Panc1 (cell line): ENCODE measurements at regions not wholly inside any gene's neighbourhood (a gene's known extent, or its start where the extent isn't known, plus 50 kb on each side); places are given as distances from the start of the nearest gene placed in this dataset.

Experiments used
- ATAC-seq: fragments of 200-7000 bp; cut with Tn5 transposase; 2 replicates; pipeline ENCODE4 v1.9.1; 2020; ENCODE audit warnings: mild to moderate bottlenecking, moderate library complexity
- BruUV-seq: library from RNA; stranded (reverse); fragments of 400-500 nt; replicated peaks from 2 replicates; lab custom pipeline; 2021; lab: Mats Ljungman, UMichigan
- CTCF ChIA-PET: fragments of 300-600 bp; sonication (Branson Sonifier 250); formaldehyde crosslinking; loops from one replicate; lab custom pipeline; 2022; ENCODE audit warnings: antibody characterized with exemption; lab: Charles Lee
- POLR2A ChIA-PET: fragments of 300-600 bp; sonication (Branson Sonifier 250); formaldehyde crosslinking; loops from one replicate; lab custom pipeline; 2022; ENCODE audit warnings: antibody characterized with exemption; lab: Charles Lee
- DNase-seq: peaks from one replicate; pipeline ENCODE4 v3.0.0-alpha.2; 2010; ENCODE audit warnings: low read depth, low spot score
- H3K27ac ChIP-seq: 2 replicates; pipeline ENCODE4 v1.5.1; 2011; ENCODE audit warnings: mild to moderate bottlenecking, low read length, inconsistent platforms
- H3K27me3 ChIP-seq: fragments of 200-500 bp; sonication (Bioruptor generic); 2 replicates; pipeline ENCODE4 v1.6.0; 2014; ENCODE audit warnings: low read length, inconsistent platforms; ENCODE audit not compliant: control insufficient read depth, insufficient read depth
- H3K36me3 ChIP-seq: fragments of 200-500 bp; sonication (Bioruptor generic); 2 replicates; pipeline ENCODE4 v1.5.1; 2014; ENCODE audit warnings: inconsistent platforms, mild to moderate bottlenecking, low read length, moderate library complexity; ENCODE audit not compliant: control insufficient read depth, insufficient read depth
- H3K4me1 ChIP-seq: 2 replicates; pipeline ENCODE4 v1.5.1; 2011; ENCODE audit warnings: inconsistent platforms, mild to moderate bottlenecking, low read length, moderate library complexity; ENCODE audit not compliant: control insufficient read depth, insufficient read depth
- H3K4me3 ChIP-seq, 2 experiments: 2 replicates each; pipeline ENCODE4 v1.5.1; 2011 to 2012; ENCODE audit warnings: low read depth in 2 of 2, low read length in 2 of 2, mild to moderate bottlenecking in 2 of 2, inconsistent platforms in 1 of 2, moderate library complexity in 1 of 2
- H3K9me3 ChIP-seq: fragments of 200-500 bp; sonication (Bioruptor generic); 2 replicates; pipeline ENCODE4 v1.5.1; 2014; ENCODE audit warnings: low read depth, mild to moderate bottlenecking, inconsistent platforms, low read length, moderate library complexity; ENCODE audit not compliant: control insufficient read depth, insufficient read depth
- CTCF ChIP-seq: fragments of 450-650 bp; IDR thresholded peaks from 2 replicates; pipeline ENCODE4 v1.5.1; 2017; ENCODE audit warnings: mild to moderate bottlenecking
- POLR2AphosphoS5 ChIP-seq: IDR thresholded peaks from 2 replicates; pipeline ENCODE4 v1.6.1; 2012; ENCODE audit warnings: mild to moderate bottlenecking, low read depth, low read length, moderate library complexity
- REST ChIP-seq, 2 experiments: IDR thresholded peaks; 2 replicates each; pipeline ENCODE4 v1.6.1; 2011 to 2012; ENCODE audit warnings: low read depth in 2 of 2, control low read depth in 1 of 2, low read length in 1 of 2, mild to moderate bottlenecking in 1 of 2, moderate library complexity in 1 of 2; ENCODE audit not compliant: insufficient read depth in 1 of 2
- SIN3A ChIP-seq: IDR thresholded peaks from 2 replicates; pipeline ENCODE4 v1.6.1; 2012; ENCODE audit warnings: low read depth, mild to moderate bottlenecking, low read length, moderate library complexity, borderline replicate concordance; ENCODE audit not compliant: insufficient read depth
- TCF7L2 ChIP-seq: IDR thresholded peaks from 2 replicates; pipeline ENCODE4 v1.6.1; 2011; ENCODE audit warnings: mild to moderate bottlenecking, low read depth, low read length, inconsistent platforms
- in situ Hi-C: cut with HindIII; loops from 2 replicates; pipeline ENCODE4 v1.10.0; 2016; ENCODE audit warnings: low sequenced_read_pairs, low pct_unique_long_range_greater_than_20kb
- intact Hi-C: fragments of 100-400 bp; cut with micrococcal nuclease; formaldehyde crosslinking; loops from one replicate; pipeline ENCODE4 v1.10.0; 2022; ENCODE audit not compliant: unreplicated experiment

- no peaks in the 10 kb centered on the region; the same call in 1 of the 2 replicates for H3K27me3 ChIP-seq
- intact Hi-C loops (no loop called here), in situ Hi-C loops (no loop called here)
- DNase-seq (no peak), ATAC-seq (no peak)
- H3K27ac ChIP-seq = no peak overlapping the region
- H3K9me3 ChIP-seq = no peaks in the 10 kb centered on the region
- H3K4me3 ChIP-seq = no peak overlapping the region
- CTCF ChIA-PET = no interaction called here
- BruUV-seq = no TSS peak
- no peaks in the 10 kb centered on the region for H3K36me3 ChIP-seq
- POLR2A ChIA-PET = no interaction called here
- no peak for TF ChIP-seq CTCF
- H3K4me1 ChIP-seq = no peaks in the 10 kb centered on the region
Observed at GRCh38 chr5:56384186-56384585, 151.1 kb upstream of the ANKRD55 start.

GRCh38 chr5:56383761-56384160 is 150.6 kb upstream of the ANKRD55 start:
- Histone ChIP-seq H3K27ac (no peak overlapping the region), H3K4me3 (no peak overlapping the region), H3K27me3 (peaks cover 1% of the 10 kb centered on the region; the same call in 1 of the 2 replicates), H3K4me1 (no peaks in the 10 kb centered on the region), H3K36me3 (no peaks in the 10 kb centered on the region), H3K9me3 (no peaks in the 10 kb centered on the region)
- ChIA-PET CTCF (no interaction called here), POLR2A (no interaction called here)
- no peak for ATAC-seq
- intact Hi-C loops (no loop called here), in situ Hi-C loops (no loop called here)
- no peak for DNase-seq
- TF ChIP-seq TCF7L2 (no peak), CTCF (no peak), SIN3A (no peak), REST (IDR thresholded peaks at IDR 0.05; ENCODE audit: insufficient read depth in 1 of 2, low read depth in 2 of 2, low read length in 1 of 2) (no peak), POLR2AphosphoS5 (no peak)
- BruUV-seq = no TSS peak

GRCh38 chr5:56382896-56383295 is 149.8 kb upstream of the ANKRD55 start:
- TF ChIP-seq POLR2AphosphoS5 = no peak
- no peak for TF ChIP-seq SIN3A
- no peak for TF ChIP-seq TCF7L2
- TF ChIP-seq REST (IDR thresholded peaks at IDR 0.05; ENCODE audit: insufficient read depth in 1 of 2, low read depth in 2 of 2, low read length in 1 of 2) = no peak
- no peak for TF ChIP-seq CTCF
- POLR2A ChIA-PET = no interaction called here
- in situ Hi-C loops = no loop called here
- no peaks in the 10 kb centered on the region for H3K36me3 ChIP-seq
- DNase-seq (no peak), ATAC-seq (no peak)
- no TSS peak for BruUV-seq
- H3K27ac ChIP-seq = no peak overlapping the region
- intact Hi-C loops = no loop called here
- H3K9me3 ChIP-seq = no peaks in the 10 kb centered on the region
- CTCF ChIA-PET = no interaction called here
- H3K27me3 ChIP-seq = peaks cover 2% of the 10 kb centered on the region; the same call in 1 of the 2 replicates
- no peaks in the 10 kb centered on the region for H3K4me1 ChIP-seq
- no peak overlapping the region for H3K4me3 ChIP-seq
